ENCODE measurements at regions not wholly inside any gene's neighbourhood (a gene's known extent, or its start where the extent isn't known, plus 50 kb on each side); places are given as distances from the start of the nearest gene placed in this dataset.

DNA sequence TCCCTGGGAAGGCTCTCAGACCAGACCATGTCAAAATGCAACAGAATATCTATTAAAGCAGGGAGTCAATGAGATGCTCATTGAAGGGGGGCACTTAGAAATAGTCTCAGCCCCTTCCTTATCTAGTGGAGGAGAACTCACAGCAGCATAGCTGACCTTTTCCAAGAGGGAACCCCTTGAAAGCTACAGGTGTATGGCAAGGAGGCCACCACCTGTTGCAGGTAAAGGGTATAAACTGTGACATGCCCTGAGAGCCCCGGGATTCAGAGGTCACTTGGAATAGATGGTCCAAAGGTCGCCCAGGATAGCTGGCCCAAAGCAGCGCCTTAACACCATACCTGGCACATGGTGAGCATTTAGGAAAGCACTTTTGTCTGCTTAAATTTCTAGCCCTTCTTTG lies 120.2 kb upstream of the RPL38 start:
- Histone ChIP-seq H3K27me3 (replicated peaks in 1 of 4; ENCODE audit: control insufficient read depth in 3 of 4, extremely low read depth in 1 of 4, insufficient read depth in 3 of 4, low read length in 3 of 4) (no peaks in the 10 kb centered on the region; a peak in 1 of 7 replicates), H2BK5ac (ENCODE audit: low read depth, low read length) (no peak overlapping the region), H3K4me3 (ENCODE audit: extremely low read depth in 1 of 4, insufficient read depth in 2 of 4, low read depth in 3 of 4, low read length in 4 of 4) (no peak overlapping the region), H3K79me1 (ENCODE audit: low read depth, low read length) (no peaks in the 10 kb centered on the region), H3K9ac (replicated peaks in 1 of 4; ENCODE audit: extremely low read depth in 1 of 4, low read depth in 3 of 4, low read length in 3 of 4) (no peak overlapping the region), H3K4me1 (replicated peaks in 1 of 4; ENCODE audit: control insufficient read depth in 3 of 4, insufficient read depth in 4 of 4, low read length in 3 of 4) (no peaks in the 10 kb centered on the region; a peak in 1 of 7 replicates), H3K23ac (ENCODE audit: insufficient read length) (no peak overlapping the region), H3K9me3 (ENCODE audit: insufficient read depth in 2 of 2, low read depth in 1 of 2, low read length in 1 of 2) (peaks cover 0 to 7% of the 10 kb centered on the region in 2 experiments; a peak in 3 of 4 replicates), H4K8ac (ENCODE audit: extremely low read depth, insufficient read depth, low read length) (no peak overlapping the region), H2BK20ac (ENCODE audit: low read length) (no peak overlapping the region), H2AFZ (ENCODE audit: low read length) (no peak overlapping the region), H2AK5ac (ENCODE audit: low read depth, low read length) (no peak overlapping the region), H4K5ac (ENCODE audit: insufficient read length, low read depth, low read length) (no peak overlapping the region), H4K91ac (replicated peaks; ENCODE audit: insufficient read length, low read length) (no peak overlapping the region), H3K23me2 (ENCODE audit: low read depth, low read length) (no peaks in the 10 kb centered on the region), H3K79me2 (ENCODE audit: control insufficient read depth in 1 of 2, insufficient read depth in 2 of 2, low read length in 2 of 2) (no peaks in the 10 kb centered on the region), H3K56ac (replicated peaks; ENCODE audit: insufficient read length, low read depth, low read length) (no peak overlapping the region), H2BK120ac (replicated peaks; ENCODE audit: low read depth, low read length) (no peak overlapping the region), H3K36me3 (ENCODE audit: control insufficient read depth in 2 of 4, insufficient read depth in 4 of 4, low read length in 3 of 4) (no peaks in the 10 kb centered on the region), H3K18ac (ENCODE audit: extremely low read depth, low read length) (no peak overlapping the region), H3K27ac (ENCODE audit: low read depth, low read length) (no peak overlapping the region), H4K20me1 (replicated peaks in 1 of 2; ENCODE audit: control insufficient read depth in 1 of 2, insufficient read depth in 2 of 2, low read length in 2 of 2) (no peaks in the 10 kb centered on the region), H3K14ac (ENCODE audit: insufficient read length) (no peak overlapping the region), H3K4ac (replicated peaks; ENCODE audit: insufficient read length, low read depth, low read length) (no peak overlapping the region), H2BK12ac (ENCODE audit: low read depth, low read length) (no peak overlapping the region), H3K4me2 (ENCODE audit: insufficient read depth in 1 of 2, low read depth in 2 of 2, low read length in 2 of 2) (no peak overlapping the region), H2BK15ac (ENCODE audit: low read length) (no peak overlapping the region)
- WGBS, 2 experiments (ENCODE audit: extremely low coverage in 1 of 2, insufficient coverage in 1 of 2, insufficient read length in 1 of 2, insufficient replicate concordance in 2 of 2, low coverage in 1 of 2, low lambda C conversion rate in 2 of 2, missing lambda C conversion rate in 1 of 2), result 92% methylated on average over 3 of the region's 3 CpGs; no CpG with 5 or more reads in 1 of the 2 experiments
- ChIA-PET POLR2A (ENCODE audit: partially characterized antibody) (interaction anchor here (0.5 kb wide), 1 partner anchor 74 kb away, joined by 3 read pairs; no protein-coding TSS in a partner anchor), CTCF (ENCODE audit: partially characterized antibody) (interaction anchor here (0.6 to 10.3 kb wide), 10 partner anchors 7 to 183 kb away, joined by 3 to 113 read pairs (median 4); no protein-coding TSS in a partner anchor)
- no peak for FAIRE-seq
- DNase-seq (ENCODE audit: low read depth in 1 of 2, low spot score in 2 of 2), result no peak
- no peak for TF ChIP-seq SAP30 (IDR thresholded peaks at IDR 0.05; ENCODE audit: insufficient read depth, insufficient replicate concordance, low read length)
- no peak for TF ChIP-seq SP2 (IDR thresholded peaks at IDR 0.05; ENCODE audit: low read length)
- TF ChIP-seq SIRT6 (IDR thresholded peaks at IDR 0.05; ENCODE audit: low read length), result no peak
- no peak for TF ChIP-seq E2F6 (IDR thresholded peaks at IDR 0.05)
- no peak for TF ChIP-seq CBX5 (IDR thresholded peaks at IDR 0.05; ENCODE audit: low read depth, low read length)
- no peak for TF ChIP-seq SP4 (IDR thresholded peaks at IDR 0.05; ENCODE audit: low read length)
- no peak for TF ChIP-seq NANOG (IDR thresholded peaks at IDR 0.05; ENCODE audit: insufficient read depth, low read depth, low read length, poor library complexity, severe bottlenecking)
- no peak for TF ChIP-seq RNF2 (IDR thresholded peaks at IDR 0.05; ENCODE audit: borderline replicate concordance, low read depth, low read length, missing control alignments, poor library complexity, severe bottlenecking)
- TF ChIP-seq EZH2 (IDR thresholded peaks at IDR 0.05; ENCODE audit: low read depth, low read length, severe bottlenecking), result no peak
- no peak for TF ChIP-seq CTBP2 (IDR thresholded peaks at IDR 0.05; ENCODE audit: borderline replicate concordance, insufficient read depth, insufficient read length, low read length)
- TF ChIP-seq TAF7 (optimal IDR thresholded peaks at IDR 0.05; ENCODE audit: borderline replicate concordance, low read depth, low read length), result no peak
- no peak for TF ChIP-seq MAX (IDR thresholded peaks at IDR 0.05)
- TF ChIP-seq RBBP5 (IDR thresholded peaks at IDR 0.05; ENCODE audit: borderline replicate concordance, low read depth, low read length), result no peak
